ENCODE measurements at regions not wholly inside any gene's neighbourhood (a gene's known extent, or its start where the extent isn't known, plus 50 kb on each side); places are given as distances from the start of the nearest gene placed in this dataset.

GRCh38 chr7:25562673-25563182 is 334.4 kb upstream of the NPVF start:
- DNase-seq = no peak
- intact Hi-C loops (cut with micrococcal nuclease) = no loop called here
- CTCF ChIA-PET = interaction anchor here (1.2 to 3.3 kb wide), 4 partner anchors 72 to 302 kb away, joined by 3 to 20 read pairs (median 10); no protein-coding TSS in a partner anchor
- H3K36me3 Mint-ChIP-seq (ENCODE audit: low read depth) = no peaks in the 10 kb centered on the region
- peaks cover 2% of the 10 kb centered on the region for H3K4me1 Mint-ChIP-seq (ENCODE audit: low read depth)
- no peak overlapping the region for H3K4me3 Mint-ChIP-seq
- no peak overlapping the region for H3K27ac Mint-ChIP-seq
- no peaks in the 10 kb centered on the region for H3K9me3 Mint-ChIP-seq
- H3K27me3 Mint-ChIP-seq (ENCODE audit: low read depth) = no peaks in the 10 kb centered on the region

GRCh38 chr7:25565002-25565401 is 336.7 kb upstream of the NPVF start:
- Mint-ChIP-seq H3K4me3 (no peak overlapping the region), H3K9me3 (no peaks in the 10 kb centered on the region), H3K36me3 (ENCODE audit: low read depth) (no peaks in the 10 kb centered on the region), H3K27me3 (ENCODE audit: low read depth) (no peaks in the 10 kb centered on the region), H3K27ac (no peak overlapping the region), H3K4me1 (ENCODE audit: low read depth) (peaks cover 2% of the 10 kb centered on the region)
- DNase-seq = no peak
- intact Hi-C loops (cut with micrococcal nuclease) = loop anchor here (5.0 kb wide), 2 partner anchors 68 to 383 kb away; a partner anchor contains a TSS
- CTCF ChIA-PET = interaction anchor here (0.6 to 6.9 kb wide), 25 partner anchors 10 to 315 kb away, joined by 3 to 113 read pairs (median 5); no protein-coding TSS in a partner anchor

GRCh38 chr7:25565949-25566348 is 337.7 kb upstream of the NPVF start:
- Mint-ChIP-seq H3K4me3 (no peak overlapping the region), H3K27me3 (ENCODE audit: low read depth) (no peaks in the 10 kb centered on the region), H3K36me3 (ENCODE audit: low read depth) (no peaks in the 10 kb centered on the region), H3K4me1 (ENCODE audit: low read depth) (peaks cover 2% of the 10 kb centered on the region), H3K9me3 (no peaks in the 10 kb centered on the region), H3K27ac (no peak overlapping the region)
- CTCF ChIA-PET = interaction anchor here (0.6 to 6.9 kb wide), 34 partner anchors 9 to 1267 kb away, joined by 3 to 113 read pairs (median 4); no protein-coding TSS in a partner anchor
- intact Hi-C loops (cut with micrococcal nuclease) = loop anchor here (1.0 to 5.0 kb wide), 5 partner anchors 69 to 384 kb away; a partner anchor contains a TSS
- peak; percentile 77 for DNase-seq

- Mint-ChIP-seq H3K36me3 (ENCODE audit: low read depth) (no peaks in the 10 kb centered on the region), H3K4me1 (ENCODE audit: low read depth) (peaks cover 2% of the 10 kb centered on the region), H3K27ac (no peak overlapping the region), H3K9me3 (no peaks in the 10 kb centered on the region), H3K4me3 (no peak overlapping the region), H3K27me3 (ENCODE audit: low read depth) (no peaks in the 10 kb centered on the region)
- CTCF ChIA-PET = interaction anchor here (0.6 to 6.9 kb wide), 24 partner anchors 8 to 392 kb away, joined by 3 to 113 read pairs (median 4); no protein-coding TSS in a partner anchor
- DNase-seq = no peak
- intact Hi-C loops (cut with micrococcal nuclease) = loop anchor here (5.0 kb wide), 2 partner anchors 70 to 385 kb away; a partner anchor contains a TSS
Measured at GRCh38 chr7:25567430-25567829, 339.1 kb upstream of the NPVF start.

GRCh38 chr7:25569765-25570164 is 341.5 kb upstream of the NPVF start:
- no peaks in the 10 kb centered on the region for H3K27me3 Mint-ChIP-seq (ENCODE audit: low read depth)
- CTCF ChIA-PET = interaction anchor here (0.7 to 6.9 kb wide), 3 partner anchors 23 to 254 kb away, joined by 3 to 113 read pairs (median 4); no protein-coding TSS in a partner anchor
- no peak overlapping the region for H3K4me3 Mint-ChIP-seq
- no peaks in the 10 kb centered on the region for H3K9me3 Mint-ChIP-seq
- no peaks in the 10 kb centered on the region for H3K36me3 Mint-ChIP-seq (ENCODE audit: low read depth)
- DNase-seq = no peak
- H3K4me1 Mint-ChIP-seq (ENCODE audit: low read depth) = peaks cover 2% of the 10 kb centered on the region
- intact Hi-C loops (cut with micrococcal nuclease) = loop anchor here (5.0 kb wide), 2 partner anchors 72 to 387 kb away; a partner anchor contains a TSS
- H3K27ac Mint-ChIP-seq = no peak overlapping the region

- H3K4me3 Mint-ChIP-seq = no peak overlapping the region
- H3K27me3 Mint-ChIP-seq (ENCODE audit: low read depth) = no peaks in the 10 kb centered on the region
- H3K36me3 Mint-ChIP-seq (ENCODE audit: low read depth) = no peaks in the 10 kb centered on the region
- H3K27ac Mint-ChIP-seq = no peak overlapping the region
- H3K4me1 Mint-ChIP-seq (ENCODE audit: low read depth) = no peaks in the 10 kb centered on the region
- DNase-seq = no peak
- CTCF ChIA-PET = no interaction called here
- intact Hi-C loops (cut with micrococcal nuclease) = no loop called here
- H3K9me3 Mint-ChIP-seq = no peaks in the 10 kb centered on the region
Measured at GRCh38 chr7:25572423-25572822, 344.1 kb upstream of the NPVF start.

- DNase-seq = no peak
- Mint-ChIP-seq H3K36me3 (ENCODE audit: low read depth) (no peaks in the 10 kb centered on the region), H3K27ac (no peak overlapping the region), H3K9me3 (no peaks in the 10 kb centered on the region), H3K4me3 (no peak overlapping the region), H3K27me3 (ENCODE audit: low read depth) (no peaks in the 10 kb centered on the region), H3K4me1 (ENCODE audit: low read depth) (no peaks in the 10 kb centered on the region)
- intact Hi-C loops (cut with micrococcal nuclease) = no loop called here
- CTCF ChIA-PET = interaction anchor here (0.7 to 1.1 kb wide), 4 partner anchors 9 to 185 kb away, joined by 3 to 8 read pairs (median 4); no protein-coding TSS in a partner anchor
Measured at GRCh38 chr7:25574828-25575227, 346.5 kb upstream of the NPVF start.

- DNase-seq = no peak
- Mint-ChIP-seq H3K27me3 (ENCODE audit: low read depth) (no peaks in the 10 kb centered on the region), H3K36me3 (ENCODE audit: low read depth) (no peaks in the 10 kb centered on the region), H3K27ac (no peak overlapping the region), H3K9me3 (no peaks in the 10 kb centered on the region), H3K4me3 (no peak overlapping the region), H3K4me1 (ENCODE audit: low read depth) (no peaks in the 10 kb centered on the region)
- intact Hi-C loops (cut with micrococcal nuclease) = no loop called here
- CTCF ChIA-PET = interaction anchor here (1.0 kb wide), 1 partner anchor 10 kb away, joined by 8 read pairs; no protein-coding TSS in a partner anchor
Measured at GRCh38 chr7:25575634-25576033, 347.3 kb upstream of the NPVF start.

GRCh38 chr7:25578991-25579777 is 350.9 kb upstream of the NPVF start:
- DNase-seq = no peak
- no peaks in the 10 kb centered on the region for H3K9me3 Mint-ChIP-seq
- no peaks in the 10 kb centered on the region for H3K36me3 Mint-ChIP-seq (ENCODE audit: low read depth)
- H3K27ac Mint-ChIP-seq = no peak overlapping the region
- no peaks in the 10 kb centered on the region for H3K4me1 Mint-ChIP-seq (ENCODE audit: low read depth)
- CTCF ChIA-PET = interaction anchor here (0.7 to 2.3 kb wide), 4 partner anchors 13 to 85 kb away, joined by 3 to 16 read pairs (median 3); no protein-coding TSS in a partner anchor
- no peak overlapping the region for H3K4me3 Mint-ChIP-seq
- intact Hi-C loops (cut with micrococcal nuclease) = no loop called here
- no peaks in the 10 kb centered on the region for H3K27me3 Mint-ChIP-seq (ENCODE audit: low read depth)

GRCh38 chr7:25579778-25580075 is 351.4 kb upstream of the NPVF start:
- no peaks in the 10 kb centered on the region for H3K4me1 Mint-ChIP-seq (ENCODE audit: low read depth)
- no peaks in the 10 kb centered on the region for H3K27me3 Mint-ChIP-seq (ENCODE audit: low read depth)
- H3K4me3 Mint-ChIP-seq = no peak overlapping the region
- H3K27ac Mint-ChIP-seq = no peak overlapping the region
- intact Hi-C loops (cut with micrococcal nuclease) = no loop called here
- DNase-seq = no peak
- CTCF ChIA-PET = interaction anchor here (0.6 to 2.3 kb wide), 2 partner anchors 13 to 315 kb away, joined by 3 to 16 read pairs; no protein-coding TSS in a partner anchor
- H3K36me3 Mint-ChIP-seq (ENCODE audit: low read depth) = no peaks in the 10 kb centered on the region
- H3K9me3 Mint-ChIP-seq = no peaks in the 10 kb centered on the region

- intact Hi-C loops (cut with micrococcal nuclease) = no loop called here
- no peaks in the 10 kb centered on the region for H3K4me1 Mint-ChIP-seq (ENCODE audit: low read depth)
- CTCF ChIA-PET = interaction anchor here (0.6 to 2.3 kb wide), 2 partner anchors 14 to 316 kb away, joined by 3 to 16 read pairs; no protein-coding TSS in a partner anchor
- no peaks in the 10 kb centered on the region for H3K27me3 Mint-ChIP-seq (ENCODE audit: low read depth)
- no peaks in the 10 kb centered on the region for H3K9me3 Mint-ChIP-seq
- no peaks in the 10 kb centered on the region for H3K36me3 Mint-ChIP-seq (ENCODE audit: low read depth)
- DNase-seq = no peak
- H3K4me3 Mint-ChIP-seq = no peak overlapping the region
- no peak overlapping the region for H3K27ac Mint-ChIP-seq
Measured at GRCh38 chr7:25580141-25580540, 351.9 kb upstream of the NPVF start.

GRCh38 chr7:25583621-25584020 is 355.3 kb upstream of the NPVF start:
- H3K9me3 Mint-ChIP-seq = no peaks in the 10 kb centered on the region
- H3K4me1 Mint-ChIP-seq (ENCODE audit: low read depth) = no peaks in the 10 kb centered on the region
- no peaks in the 10 kb centered on the region for H3K27me3 Mint-ChIP-seq (ENCODE audit: low read depth)
- H3K4me3 Mint-ChIP-seq = no peak overlapping the region
- CTCF ChIA-PET = no interaction called here
- intact Hi-C loops (cut with micrococcal nuclease) = no loop called here
- no peak overlapping the region for H3K27ac Mint-ChIP-seq
- no peaks in the 10 kb centered on the region for H3K36me3 Mint-ChIP-seq (ENCODE audit: low read depth)
- DNase-seq = no peak

Data from activated naive CD4-positive, alpha-beta T cell treated with anti-CD3 and anti-CD28 coated beads for 36 hours (primary cell).